ENCODE measurements at regions not wholly inside any gene's neighbourhood (a gene's known extent, or its start where the extent isn't known, plus 50 kb on each side); places are given as distances from the start of the nearest gene placed in this dataset.

GRCh38 chr22:48639896-48640748, 1187.6 kb downstream of the BRD1 start:
- TF ChIP-seq, protein P1, sequence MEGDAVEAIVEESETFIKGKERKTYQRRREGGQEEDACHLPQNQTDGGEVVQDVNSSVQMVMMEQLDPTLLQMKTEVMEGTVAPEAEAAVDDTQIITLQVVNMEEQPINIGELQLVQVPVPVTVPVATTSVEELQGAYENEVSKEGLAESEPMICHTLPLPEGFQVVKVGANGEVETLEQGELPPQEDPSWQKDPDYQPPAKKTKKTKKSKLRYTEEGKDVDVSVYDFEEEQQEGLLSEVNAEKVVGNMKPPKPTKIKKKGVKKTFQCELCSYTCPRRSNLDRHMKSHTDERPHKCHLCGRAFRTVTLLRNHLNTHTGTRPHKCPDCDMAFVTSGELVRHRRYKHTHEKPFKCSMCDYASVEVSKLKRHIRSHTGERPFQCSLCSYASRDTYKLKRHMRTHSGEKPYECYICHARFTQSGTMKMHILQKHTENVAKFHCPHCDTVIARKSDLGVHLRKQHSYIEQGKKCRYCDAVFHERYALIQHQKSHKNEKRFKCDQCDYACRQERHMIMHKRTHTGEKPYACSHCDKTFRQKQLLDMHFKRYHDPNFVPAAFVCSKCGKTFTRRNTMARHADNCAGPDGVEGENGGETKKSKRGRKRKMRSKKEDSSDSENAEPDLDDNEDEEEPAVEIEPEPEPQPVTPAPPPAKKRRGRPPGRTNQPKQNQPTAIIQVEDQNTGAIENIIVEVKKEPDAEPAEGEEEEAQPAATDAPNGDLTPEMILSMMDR (IDR thresholded peaks at IDR 0.05), result no peak
- no peak overlapping the region for H3K4me3 ChIP-seq
- H3K27ac ChIP-seq, result no peak overlapping the region
- no peak for DNase-seq (ENCODE audit: low spot score)

- H3K27ac ChIP-seq, result no peak overlapping the region
- TF ChIP-seq, protein P1 (IDR thresholded peaks at IDR 0.05), result no peak
- no peak overlapping the region for H3K4me3 ChIP-seq
- DNase-seq (ENCODE audit: low spot score), result no peak
Observed at GRCh38 chr22:48639021-48639795, 1188.5 kb downstream of the BRD1 start.

DNA sequence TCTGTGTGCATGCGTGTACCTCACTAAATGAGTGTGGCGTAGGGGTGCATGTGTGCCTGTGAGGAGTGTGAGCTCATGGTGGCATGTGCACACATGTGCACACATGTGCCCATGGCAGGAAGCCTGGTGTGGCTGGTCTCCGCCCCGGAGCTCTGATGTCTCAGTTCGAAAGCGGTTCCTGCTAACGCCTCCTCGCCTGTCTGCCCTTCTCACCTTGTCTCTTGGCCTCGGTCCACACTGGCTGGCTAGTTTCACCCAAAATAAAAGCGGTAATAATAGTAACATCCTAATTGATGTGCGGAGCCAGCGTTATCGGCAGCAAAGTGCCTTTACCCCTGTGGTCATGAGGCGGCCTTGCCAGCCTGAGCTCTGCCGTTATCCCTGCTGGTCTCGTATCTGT, 1190.4 kb downstream of the BRD1 start:
- TF ChIP-seq, protein P1 (IDR thresholded peaks at IDR 0.05), result no peak
- Histone ChIP-seq H3K27ac (no peak overlapping the region), H3K4me3 (no peak overlapping the region)
- DNase-seq (ENCODE audit: low spot score), result no peak

DNA sequence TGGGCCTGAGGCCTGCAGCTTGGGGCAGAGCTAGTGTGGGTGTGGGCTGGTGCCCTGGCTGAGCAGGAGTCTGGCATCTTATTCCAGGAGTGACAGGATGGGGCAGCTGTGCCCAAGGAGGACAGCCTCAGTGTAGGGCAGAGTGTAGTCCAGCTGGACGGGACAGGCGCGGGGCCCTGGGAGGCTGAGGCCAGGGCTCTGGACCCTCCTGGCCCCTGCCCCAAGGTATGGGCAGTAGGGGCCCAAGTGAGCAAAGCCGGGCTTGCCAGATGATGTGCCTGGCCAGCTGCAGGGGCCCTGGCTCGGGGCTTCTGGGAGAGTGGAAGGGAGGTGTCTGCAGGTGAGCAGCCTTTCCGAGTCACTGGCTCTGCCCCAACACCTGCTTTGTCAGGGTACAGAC, 1190.9 kb downstream of the BRD1 start:
- TF ChIP-seq, protein P1 (IDR thresholded peaks at IDR 0.05), result no peak
- Histone ChIP-seq H3K27ac (no peak overlapping the region), H3K4me3 (no peak overlapping the region)
- DNase-seq (ENCODE audit: low spot score), result no peak

GRCh38 chr22:48635816-48636215, 1191.9 kb downstream of the BRD1 start:
- TF ChIP-seq, protein P1 (IDR thresholded peaks at IDR 0.05), result no peak
- H3K27ac ChIP-seq, result no peak overlapping the region
- no peak for DNase-seq (ENCODE audit: low spot score)
- H3K4me3 ChIP-seq, result no peak overlapping the region

GRCh38 chr22:48635031-48635430, 1192.6 kb downstream of the BRD1 start:
- TF ChIP-seq, protein P1 (IDR thresholded peaks at IDR 0.05), result no peak
- no peak overlapping the region for H3K4me3 ChIP-seq
- DNase-seq (ENCODE audit: low spot score), result no peak
- no peak overlapping the region for H3K27ac ChIP-seq
